ENCODE measurements at regions not wholly inside any gene's neighbourhood (a gene's known extent, or its start where the extent isn't known, plus 50 kb on each side); places are given as distances from the start of the nearest gene placed in this dataset.

GRCh38 chr5:61618577-61618976, 286.5 kb downstream of the ZSWIM6 start:
- TF ChIP-seq CTCF (IDR thresholded peaks at IDR 0.05) (no peak), POLR2A (IDR thresholded peaks at IDR 0.05) (no peak)

Measured in body of pancreas (tissue), 4 donors.